ENCODE measurements at regions not wholly inside any gene's neighbourhood (a gene's known extent, or its start where the extent isn't known, plus 50 kb on each side); places are given as distances from the start of the nearest gene placed in this dataset.

- DNase-seq (ENCODE audit: low read depth in 2 of 2) = no peak
- no peak overlapping the region for H3K4me3 ChIP-seq (replicated peaks in 1 of 2; ENCODE audit: low read depth in 2 of 2, low read length in 2 of 2)
- no peak for TF ChIP-seq CTCF (IDR thresholded peaks at IDR 0.05; ENCODE audit: low read depth, low read length)
These were observed 571.2 kb upstream of the MKI67 start for GRCh38 chr10:128697437-128697836.

GRCh38 chr10:128701381-128701780 lies 575.2 kb upstream of the MKI67 start:
- H3K4me3 ChIP-seq (replicated peaks in 1 of 2; ENCODE audit: low read depth in 2 of 2, low read length in 2 of 2) = no peak overlapping the region
- no peak for DNase-seq (ENCODE audit: low read depth in 2 of 2)
- no peak for TF ChIP-seq CTCF (IDR thresholded peaks at IDR 0.05; ENCODE audit: low read depth, low read length)

- no peak for DNase-seq (ENCODE audit: low read depth in 2 of 2)
- no peak overlapping the region for H3K4me3 ChIP-seq (replicated peaks in 1 of 2; ENCODE audit: low read depth in 2 of 2, low read length in 2 of 2)
- TF ChIP-seq CTCF (IDR thresholded peaks at IDR 0.05; ENCODE audit: low read depth, low read length) = no peak
These were observed 575.6 kb upstream of the MKI67 start for GRCh38 chr10:128701837-128702236.

GRCh38 chr10:128704716-128705115 lies 578.5 kb upstream of the MKI67 start:
- H3K4me3 ChIP-seq (replicated peaks in 1 of 2; ENCODE audit: low read depth in 2 of 2, low read length in 2 of 2) = no peak overlapping the region
- DNase-seq (ENCODE audit: low read depth in 2 of 2) = no peak
- no peak for TF ChIP-seq CTCF (IDR thresholded peaks at IDR 0.05; ENCODE audit: low read depth, low read length)

GRCh38 chr10:128708182-128708581 lies 582.0 kb upstream of the MKI67 start:
- no peak overlapping the region for H3K4me3 ChIP-seq (replicated peaks in 1 of 2; ENCODE audit: low read depth in 2 of 2, low read length in 2 of 2)
- TF ChIP-seq CTCF (IDR thresholded peaks at IDR 0.05; ENCODE audit: low read depth, low read length) = no peak
- DNase-seq (ENCODE audit: low read depth in 2 of 2) = no peak

GRCh38 chr10:128709686-128710085 lies 583.5 kb upstream of the MKI67 start:
- no peak for TF ChIP-seq CTCF (IDR thresholded peaks at IDR 0.05; ENCODE audit: low read depth, low read length)
- DNase-seq (ENCODE audit: low read depth in 2 of 2) = no peak
- H3K4me3 ChIP-seq (replicated peaks in 1 of 2; ENCODE audit: low read depth in 2 of 2, low read length in 2 of 2) = no peak overlapping the region

GRCh38 chr10:128710098-128710797 lies 584.0 kb upstream of the MKI67 start:
- no peak for DNase-seq (ENCODE audit: low read depth in 2 of 2)

More at GRCh38 chr10:128710098-128710797, 584.0 kb upstream of the MKI67 start:
- no peak for TF ChIP-seq CTCF (IDR thresholded peaks at IDR 0.05; ENCODE audit: low read depth, low read length)
- H3K4me3 ChIP-seq (replicated peaks in 1 of 2; ENCODE audit: low read depth in 2 of 2, low read length in 2 of 2) = no peak overlapping the region
